HG03439 (cell line): ENCODE measurements at regions not wholly inside any gene's neighbourhood (a gene's known extent, or its start where the extent isn't known, plus 50 kb on each side); places are given as distances from the start of the nearest gene placed in this dataset.
"Not testable (repeated sequence)": the region's sequence is repeated elsewhere in the genome, so short reads cannot be mapped to it uniquely, and the experiment has no call there.

Experiments used
- ATAC-seq: cut with Tn5 transposase; IDR thresholded peaks from one replicate; pipeline ENCODE4 v1.9.1; 2021; ENCODE audit warnings: mild to moderate bottlenecking, moderate library complexity; ENCODE audit not compliant: unreplicated experiment

- no peak for ATAC-seq
Measured at GRCh38 chr7:98727146-98727709, 110.1 kb downstream of the NPTX2 start.

- ATAC-seq: no peak
Measured at GRCh38 chr7:98728555-98728954, 111.5 kb downstream of the NPTX2 start.

- no peak for ATAC-seq
Measured at GRCh38 chr7:98729121-98729520, 112.0 kb downstream of the NPTX2 start.

GRCh38 chr7:98730326-98730725, 113.2 kb downstream of the NPTX2 start:
- no peak for ATAC-seq

- no peak for ATAC-seq
Measured at GRCh38 chr7:98731651-98732050, 114.6 kb downstream of the NPTX2 start.

GRCh38 chr7:98733036-98733435, 116.0 kb downstream of the NPTX2 start:
- no peak for ATAC-seq

GRCh38 chr7:98735801-98736200, 118.7 kb downstream of the NPTX2 start:
- ATAC-seq: no peak

- not testable (repeated sequence) for ATAC-seq
Measured at GRCh38 chr7:98736461-98736860, 119.4 kb downstream of the NPTX2 start.

GRCh38 chr7:98737176-98737575, 120.1 kb downstream of the NPTX2 start:
- ATAC-seq: no peak

- no peak for ATAC-seq
Measured at GRCh38 chr7:98740643-98741042, 123.6 kb downstream of the NPTX2 start.

- no peak for ATAC-seq
Measured at GRCh38 chr7:98745722-98746318, 124.0 kb downstream of the TMEM130 start.

- no peak for ATAC-seq
Measured at GRCh38 chr7:98748090-98748489, 121.7 kb downstream of the TMEM130 start.

- ATAC-seq: no peak
Measured at GRCh38 chr7:98753176-98753575, 116.6 kb downstream of the TMEM130 start.

GRCh38 chr7:98753989-98754479, 115.8 kb downstream of the TMEM130 start:
- ATAC-seq: no peak

GRCh38 chr7:98755138-98755898, 114.5 kb downstream of the TMEM130 start:
- ATAC-seq: no peak

GRCh38 chr7:98758157-98758556, 111.7 kb downstream of the TMEM130 start:
- no peak for ATAC-seq

GRCh38 chr7:98760201-98760651, 109.6 kb downstream of the TMEM130 start:
- no peak for ATAC-seq

- no peak for ATAC-seq
Measured at GRCh38 chr7:98761225-98761624, 108.6 kb downstream of the TMEM130 start.

GRCh38 chr7:98762620-98763019, 107.2 kb downstream of the TMEM130 start:
- no peak for ATAC-seq

GRCh38 chr7:98763441-98763840, 106.4 kb downstream of the TMEM130 start:
- ATAC-seq: no peak

GRCh38 chr7:98764946-98765345, 104.9 kb downstream of the TMEM130 start:
- ATAC-seq: no peak

GRCh38 chr7:98770085-98770484, 99.7 kb downstream of the TMEM130 start:
- ATAC-seq: not testable (repeated sequence)
